Right cardiac atrium (tissue), 5 donors: ENCODE measurements at regions not wholly inside any gene's neighbourhood (a gene's known extent, or its start where the extent isn't known, plus 50 kb on each side); places are given as distances from the start of the nearest gene placed in this dataset.
"Not testable (repeated sequence)": the region's sequence is repeated elsewhere in the genome, so short reads cannot be mapped to it uniquely, and the experiment has no call there.

ENCODE experiments used
- ATAC-seq, 2 donors: fragments of 200-7000 bp; cut with Tn5 transposase; one replicate each; pipeline versions ENCODE4 v1.8.0 to v1.9.1; 2020; ENCODE audit warnings: moderate library complexity in 2 of 2, mild to moderate bottlenecking in 1 of 2
- DNase-seq, 3 donors: peaks; one replicate each; pipeline ENCODE4 v3.0.0-alpha.2; 2020
- H3K27ac ChIP-seq: one replicate; pipeline ENCODE4 v1.5.1; 2013; ENCODE audit warnings: mild to moderate bottlenecking, low read length, control low read depth, moderate library complexity
- H3K27me3 ChIP-seq: one replicate; pipeline ENCODE4 v1.6.1; 2013; ENCODE audit not compliant: control insufficient read depth, insufficient read depth
- H3K4me1 ChIP-seq: one replicate; pipeline ENCODE4 v1.6.1; 2013; ENCODE audit warnings: low read length; ENCODE audit not compliant: control insufficient read depth, insufficient read depth
- H3K4me3 ChIP-seq: one replicate; pipeline ENCODE4 v1.5.1; 2013; ENCODE audit warnings: low read length, control low read depth
- H3K9me3 ChIP-seq: one replicate; pipeline ENCODE4 v1.6.1; 2013; ENCODE audit warnings: low read length; ENCODE audit not compliant: control insufficient read depth
- WGBS: extraction: QIAGEN DNeasy Blood & Tissue Kit; methylation state at CpG from one replicate; pipeline ENCODE4 v1.1.7; 2013; 5-methylcytosine and 5-hydroxymethylcytosine counted together
- intact Hi-C, 4 donors: fragments of 100-400 bp; cut with DNase I; formaldehyde crosslinking; loops; one replicate each; pipeline versions ENCODE4 v1.11.0 to v1.14.0; 2022 to 2023
- donor health status: healthy with polysubstance abuse.
- donor health status: DM: no; HTN: yes; CAD: no.
- donor health status: DM: no; HTN: no; CAD: no.
- donor health status: DM: no; HTN: yes; CAD: no; lungs with severe emphysema.
- donor health status: DM: yes; HTN: yes; CAD: no.

DNA sequence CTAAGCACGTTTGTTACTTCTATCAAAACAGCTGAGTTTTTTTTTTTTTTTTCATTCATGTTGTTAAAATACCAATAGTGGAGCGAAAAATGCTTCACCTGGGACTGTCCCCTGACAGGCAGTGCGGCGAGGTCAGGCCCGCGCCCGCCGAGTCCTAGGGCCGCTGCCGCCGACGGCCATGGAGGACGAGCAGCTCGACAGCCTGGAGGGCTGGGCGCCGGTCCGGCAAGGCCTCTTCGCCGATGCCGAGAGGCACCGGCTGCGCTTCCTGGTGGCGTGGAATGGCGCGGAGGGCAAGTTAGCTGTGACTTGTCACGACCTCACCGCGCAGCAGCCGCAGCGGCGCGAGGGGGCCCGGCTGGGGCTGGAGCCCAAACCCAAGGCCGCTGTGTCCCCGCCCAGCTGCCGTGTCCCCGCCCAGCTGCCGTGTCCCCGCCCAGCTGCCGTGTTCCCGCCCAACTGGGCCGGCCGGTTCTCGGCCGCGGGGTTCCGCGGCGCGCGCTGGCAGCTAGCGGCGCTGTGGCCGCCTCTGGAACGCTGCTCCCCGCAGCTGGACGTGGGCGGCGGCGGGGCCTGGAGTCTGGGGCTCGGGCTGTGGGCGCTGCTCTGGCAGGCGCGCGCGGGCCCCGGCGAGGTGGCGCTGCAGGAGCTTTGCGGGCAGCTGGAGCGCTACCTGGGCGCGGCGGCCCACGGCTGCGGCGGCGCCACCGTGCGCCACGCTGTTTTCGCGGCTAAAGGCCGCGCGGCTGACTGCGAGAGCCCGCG, 56.7 kb upstream of the GOLGA8R start:
- H3K27ac ChIP-seq, H3K27me3 ChIP-seq, H3K4me3 ChIP-seq, intact Hi-C loops, H3K9me3 ChIP-seq, H3K4me1 ChIP-seq: not testable (repeated sequence)
- ATAC-seq (peak; percentile 100), DNase-seq (peak; percentile 59 to 85 (median 84))
- under 1% methylated on average over 34 of the region's 89 CpGs for WGBS

DNA sequence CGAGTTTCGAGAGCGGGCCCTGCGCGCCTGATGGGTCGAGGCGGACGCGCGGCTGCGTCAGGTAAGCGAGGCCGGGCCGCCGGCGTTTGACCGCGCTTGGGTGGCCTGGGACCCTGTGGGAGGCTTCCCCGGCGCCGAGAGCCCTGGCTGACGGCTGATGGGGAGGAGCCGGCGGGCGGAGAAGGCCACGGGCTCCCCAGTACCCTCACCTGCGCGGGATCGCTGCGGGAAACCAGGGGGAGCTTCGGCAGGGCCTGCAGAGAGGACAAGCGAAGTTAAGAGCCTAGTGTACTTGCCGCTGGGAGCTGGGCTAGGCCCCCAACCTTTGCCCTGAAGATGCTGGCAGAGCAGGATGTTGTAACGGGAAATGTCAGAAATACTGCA, 57.3 kb upstream of the GOLGA8R start:
- H3K9me3 ChIP-seq, H3K4me3 ChIP-seq, H3K4me1 ChIP-seq, DNase-seq, intact Hi-C loops, H3K27ac ChIP-seq, H3K27me3 ChIP-seq: not testable (repeated sequence)
- ATAC-seq: peak; percentile 9 to 46
- WGBS: no CpG with 5 or more reads among the region's 34 CpGs

DNA sequence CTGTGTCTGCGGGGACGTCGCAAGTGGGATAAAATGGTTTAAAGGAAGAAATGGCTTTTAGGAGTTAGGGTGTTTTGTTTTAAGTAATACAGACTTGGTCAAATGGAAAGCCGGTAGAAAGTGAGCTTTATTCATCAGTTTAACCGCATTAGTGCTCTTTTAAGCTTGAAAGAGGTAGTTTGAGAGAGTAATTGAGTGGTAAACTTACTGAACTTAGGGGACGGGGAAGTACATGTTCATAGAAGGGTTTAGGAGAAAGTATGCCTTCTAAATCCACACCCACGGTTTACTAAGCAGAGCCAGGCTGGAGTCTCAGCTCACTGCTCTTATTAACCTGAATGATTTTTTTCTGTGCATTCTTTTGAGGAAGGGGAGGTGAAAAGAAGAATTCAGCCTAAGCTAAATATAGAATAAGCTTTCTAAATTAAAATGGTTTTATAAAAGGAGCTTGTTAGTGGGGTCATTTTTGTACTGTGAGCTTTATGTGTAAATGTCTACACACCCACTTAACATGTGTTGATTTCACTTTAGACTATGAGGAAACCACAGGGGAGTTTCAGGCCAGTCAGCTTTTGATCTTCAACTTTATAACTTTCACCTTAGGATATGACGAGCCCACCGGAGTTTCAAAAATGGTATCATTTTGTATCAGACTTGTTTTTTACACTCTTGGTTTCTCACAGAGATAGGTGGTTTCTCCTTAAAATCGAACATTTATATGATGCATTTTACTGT, 57.9 kb upstream of the GOLGA8R start:
- H3K27me3 ChIP-seq, H3K4me3 ChIP-seq, ATAC-seq, intact Hi-C loops, H3K9me3 ChIP-seq, H3K4me1 ChIP-seq, DNase-seq, H3K27ac ChIP-seq: not testable (repeated sequence)
- WGBS: no CpG with 5 or more reads among the region's 10 CpGs

DNA sequence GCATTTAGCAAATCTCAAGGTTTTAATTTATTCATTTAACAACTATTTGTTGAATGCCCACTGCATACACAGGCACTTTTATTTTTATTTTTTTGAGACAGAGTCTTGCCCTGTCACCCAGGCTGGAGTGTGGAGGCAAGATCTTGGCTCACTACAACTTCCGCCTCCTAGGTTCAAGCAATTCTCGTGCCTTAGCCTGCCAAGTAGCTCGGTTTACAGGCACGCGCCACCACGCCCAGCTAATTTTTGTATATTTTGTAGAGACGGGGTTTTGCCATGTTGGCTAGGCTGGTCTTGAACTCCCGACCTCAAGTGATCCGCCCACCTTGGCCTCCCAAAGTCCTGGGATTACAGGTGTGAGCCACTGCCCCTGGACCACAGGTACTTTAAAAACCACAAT, 67.0 kb upstream of the GOLGA8Q start:
- H3K9me3 ChIP-seq, intact Hi-C loops: not testable (repeated sequence)

DNA sequence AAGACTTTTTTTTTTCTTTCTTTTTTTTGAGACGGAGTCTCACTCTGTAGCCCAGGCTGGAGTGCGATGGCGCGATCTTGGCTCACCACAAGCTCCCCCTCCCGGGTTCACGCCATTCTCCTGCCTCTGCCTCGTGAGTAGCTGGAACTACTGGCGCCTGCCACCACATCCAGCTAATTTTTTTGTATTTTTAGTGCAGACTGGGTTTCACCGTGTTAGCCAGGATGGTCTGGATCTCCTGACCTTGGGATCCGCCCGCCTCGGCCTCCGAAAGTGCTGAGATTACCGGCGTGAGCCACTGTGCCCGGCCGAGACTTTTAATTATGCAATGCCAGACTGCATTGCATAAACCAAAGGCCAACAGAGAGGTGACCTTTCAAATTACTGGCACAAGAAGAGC, 62.6 kb upstream of the GOLGA8Q start:
- 84% methylated on average over 17 of the region's 17 CpGs for WGBS
- intact Hi-C loops: not testable (repeated sequence)
- DNase-seq: peak in 1 of 3 donors; percentile 64

More for the DNA sequence above, 67.0 kb upstream of the GOLGA8Q start:
- peak in 1 of 3 donors; percentile 34 for DNase-seq
- not testable (repeated sequence) for H3K27me3 ChIP-seq, H3K4me3 ChIP-seq, H3K4me1 ChIP-seq, H3K27ac ChIP-seq, ATAC-seq
- 90% methylated on average over 9 of the region's 9 CpGs for WGBS

DNA sequence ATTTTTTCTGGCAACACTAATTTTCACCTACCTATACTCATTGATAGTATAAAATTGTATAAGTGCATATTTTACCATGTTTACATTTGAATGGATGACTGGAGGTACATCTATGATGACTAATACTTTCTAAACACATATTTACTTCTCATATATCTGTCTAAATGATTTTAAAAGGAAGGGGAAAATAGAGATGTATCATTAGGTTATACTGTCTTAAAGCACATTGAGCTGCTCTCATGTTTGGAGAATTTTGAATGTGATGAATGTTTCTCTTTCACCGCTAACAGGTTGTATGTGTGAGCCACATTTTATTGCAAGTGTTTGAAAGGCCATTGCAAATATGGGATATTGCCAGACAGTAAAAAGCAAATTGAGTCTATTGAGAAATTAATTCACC, 61.5 kb upstream of the GOLGA8Q start:
- H3K4me3 ChIP-seq, DNase-seq, H3K9me3 ChIP-seq, H3K27ac ChIP-seq, H3K27me3 ChIP-seq, ATAC-seq, H3K4me1 ChIP-seq, intact Hi-C loops: not testable (repeated sequence)
- WGBS: 46% methylated on average over 1 of the region's 1 CpG

More for the DNA sequence above, 62.6 kb upstream of the GOLGA8Q start:
- H3K4me3 ChIP-seq, H3K9me3 ChIP-seq, H3K27ac ChIP-seq, H3K4me1 ChIP-seq, H3K27me3 ChIP-seq: not testable (repeated sequence)
- peak in 1 of 2 donors; percentile 51 for ATAC-seq

DNA sequence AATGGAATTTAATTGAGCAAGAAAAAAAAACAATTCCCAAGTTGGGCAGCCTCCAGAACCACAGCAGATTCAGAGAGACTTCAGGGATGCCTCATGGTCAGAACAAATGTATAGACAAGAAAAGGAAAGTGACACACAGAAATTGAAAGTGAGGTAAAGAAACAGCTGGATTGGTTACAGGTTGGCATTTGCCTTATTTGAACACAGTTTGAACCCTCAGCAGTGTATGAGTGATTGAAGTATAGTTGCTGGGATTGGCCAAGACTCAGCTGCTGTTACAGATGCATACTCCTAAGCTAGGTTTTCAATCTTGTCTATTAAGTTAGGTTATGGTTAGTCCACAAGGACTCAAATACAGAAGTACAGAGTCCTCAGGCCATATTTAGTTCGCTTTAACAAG, 57.9 kb upstream of the GOLGA8Q start:
- no CpG with 5 or more reads among the region's 1 CpG for WGBS
- intact Hi-C loops, DNase-seq, H3K27me3 ChIP-seq, H3K27ac ChIP-seq, ATAC-seq, H3K4me3 ChIP-seq, H3K4me1 ChIP-seq, H3K9me3 ChIP-seq: not testable (repeated sequence)

DNA sequence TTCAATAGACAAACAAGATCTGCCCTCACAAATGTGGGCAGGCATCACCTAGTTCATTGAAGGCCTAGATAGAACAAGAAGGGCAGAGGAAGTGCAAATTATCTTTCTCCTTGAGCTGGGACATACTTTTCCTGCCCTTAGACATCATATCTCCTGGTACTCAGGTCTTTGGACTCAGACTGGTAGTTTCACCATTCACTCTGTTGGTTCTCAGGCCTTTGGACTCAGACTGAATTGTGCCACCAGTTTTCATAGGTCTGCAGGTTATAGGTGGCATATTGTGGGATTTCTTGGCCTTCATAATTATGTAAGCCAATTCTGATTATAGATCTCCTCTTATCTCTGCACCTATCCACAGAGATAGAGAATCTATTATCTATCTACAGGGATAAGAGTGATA, 54.6 kb upstream of the GOLGA8Q start:
- H3K4me3 ChIP-seq, H3K9me3 ChIP-seq, intact Hi-C loops, H3K4me1 ChIP-seq, ATAC-seq, H3K27ac ChIP-seq, H3K27me3 ChIP-seq, DNase-seq: not testable (repeated sequence)

DNA sequence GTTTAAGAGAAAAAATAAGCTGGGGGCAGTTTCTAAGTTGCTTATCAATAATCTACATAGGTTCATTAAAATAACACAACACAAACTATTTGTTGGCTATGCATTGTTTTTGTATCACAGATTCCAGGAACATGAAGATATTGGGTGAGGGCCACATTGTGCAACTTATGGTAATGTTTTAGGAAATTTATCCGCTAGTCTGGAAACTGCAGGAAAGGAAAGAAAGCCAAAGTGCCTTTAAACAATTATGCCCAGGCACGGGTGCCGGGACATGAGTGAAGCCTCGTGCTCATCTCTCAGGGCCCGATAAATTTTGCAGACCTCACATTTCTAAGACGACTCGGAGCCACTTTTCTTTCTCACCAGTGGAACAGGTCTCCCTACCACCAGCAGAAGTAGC, 52.6 kb upstream of the GOLGA8Q start:
- H3K27me3 ChIP-seq, ATAC-seq, H3K9me3 ChIP-seq, H3K27ac ChIP-seq, H3K4me1 ChIP-seq, intact Hi-C loops, H3K4me3 ChIP-seq, DNase-seq: not testable (repeated sequence)
- no CpG with 5 or more reads among the region's 7 CpGs for WGBS

DNA sequence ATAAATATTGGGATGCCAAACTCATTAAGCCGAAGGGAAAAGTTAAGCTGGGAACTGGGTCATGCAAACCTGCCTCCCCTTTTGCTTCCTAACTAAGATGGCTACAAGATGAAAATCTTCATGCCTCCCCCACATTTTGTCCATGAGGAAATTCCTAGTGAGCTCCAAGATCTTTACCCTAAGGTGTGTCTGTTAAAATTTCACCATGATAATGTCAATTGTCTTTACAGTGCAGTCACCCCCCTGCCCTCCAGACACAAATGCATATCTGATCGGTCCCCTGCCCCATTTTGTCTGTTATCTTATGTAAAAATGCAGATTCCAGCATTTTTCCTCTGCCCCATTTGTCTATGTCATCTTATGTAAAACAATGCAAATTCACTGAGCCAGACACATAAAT, 51.3 kb upstream of the GOLGA8Q start:
- not testable (repeated sequence) for ATAC-seq, H3K4me1 ChIP-seq

More for the DNA sequence above, 51.3 kb upstream of the GOLGA8Q start:
- DNase-seq, H3K27me3 ChIP-seq, H3K4me3 ChIP-seq, H3K27ac ChIP-seq, intact Hi-C loops, H3K9me3 ChIP-seq: not testable (repeated sequence)
- WGBS: 98% methylated on average over 1 of the region's 2 CpGs
